ENCODE measurements at regions not wholly inside any gene's neighbourhood (a gene's known extent, or its start where the extent isn't known, plus 50 kb on each side); places are given as distances from the start of the nearest gene placed in this dataset.

DNA sequence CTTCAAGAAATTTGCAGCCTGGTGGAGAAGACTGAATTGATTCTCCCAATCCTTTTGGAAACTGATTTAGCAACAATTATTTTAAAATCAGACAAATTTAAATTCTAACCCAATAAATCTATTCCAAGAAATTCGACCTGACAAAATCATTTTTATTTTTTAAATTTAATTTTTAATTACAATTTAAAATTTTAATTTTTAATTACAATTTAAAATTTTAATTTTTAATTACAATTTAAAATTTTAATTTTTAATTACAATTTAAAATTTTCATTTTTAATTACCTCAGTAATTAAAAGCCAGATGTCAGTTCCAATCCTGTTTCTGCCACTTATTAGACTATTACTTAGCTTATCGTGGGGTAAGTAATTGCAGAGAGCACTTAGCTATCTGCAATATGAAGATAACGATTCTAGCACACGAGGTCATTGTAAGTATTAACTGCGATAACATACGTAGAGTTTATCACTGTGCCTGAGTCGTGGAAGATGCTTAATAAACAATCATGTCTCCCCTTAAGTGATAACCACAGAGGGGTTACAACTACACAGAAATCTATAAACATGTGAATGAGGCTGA lies 346.4 kb upstream of the SLC24A2 start:
- TF ChIP-seq CTCF (IDR thresholded peaks at IDR 0.05; ENCODE audit: extremely low read depth in 1 of 2, insufficient read depth in 1 of 2, low read depth in 1 of 2, low read length in 2 of 2), result no peak
- no peak for TF ChIP-seq POLR2A (IDR thresholded peaks at IDR 0.05; ENCODE audit: low read depth, low read length)

All from endothelial cell of umbilical vein (primary cell).